ENCODE measurements at regions not wholly inside any gene's neighbourhood (a gene's known extent, or its start where the extent isn't known, plus 50 kb on each side); places are given as distances from the start of the nearest gene placed in this dataset.
"Not testable (repeated sequence)": the region's sequence is repeated elsewhere in the genome, so short reads cannot be mapped to it uniquely, and the experiment has no call there.

GRCh38 chr3:195969838-195970776 is 61.8 kb upstream of the TNK2 start:
- DNase-seq = not testable (repeated sequence)

DNA sequence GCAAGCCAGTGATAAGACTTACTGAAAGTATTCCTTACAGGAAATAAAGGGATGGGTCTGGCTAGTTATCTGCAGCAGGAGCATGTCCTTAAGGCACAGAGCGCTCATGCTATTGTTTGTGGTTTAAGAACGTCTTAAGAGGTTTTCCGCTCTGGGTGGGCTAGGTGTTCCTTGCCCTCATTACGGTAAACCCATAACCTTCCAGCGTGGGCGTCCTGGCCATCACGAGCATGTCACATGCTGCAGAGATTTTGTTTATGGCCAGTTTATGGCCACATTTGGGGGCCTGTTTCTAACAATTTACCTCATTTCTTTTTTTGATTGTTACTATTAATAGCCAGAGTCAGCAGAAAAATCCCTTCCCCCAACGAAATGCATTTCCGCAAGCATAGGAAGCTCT is 61.0 kb upstream of the TNK2 start:
- not testable (repeated sequence) for DNase-seq

GRCh38 chr3:195968104-195968503 is 59.8 kb upstream of the TNK2 start:
- DNase-seq = not testable (repeated sequence)

DNA sequence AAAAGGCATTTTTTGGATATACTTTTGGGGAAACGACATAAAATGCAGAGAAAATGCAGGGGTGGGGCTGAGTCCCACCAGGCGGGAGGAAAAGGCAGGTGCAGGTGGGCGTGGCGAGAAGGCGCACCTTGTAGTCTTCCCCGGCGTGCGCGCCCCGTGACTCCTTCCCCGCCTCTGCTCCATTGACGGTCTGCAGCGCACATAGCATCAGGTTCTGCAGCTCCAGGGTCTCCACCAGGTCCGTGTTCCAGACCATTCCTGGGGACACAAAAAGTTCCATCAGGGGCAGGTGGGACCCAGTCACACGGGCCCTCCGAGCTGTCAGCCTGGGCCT is 59.0 kb upstream of the TNK2 start:
- DNase-seq = not testable (repeated sequence)

DNA sequence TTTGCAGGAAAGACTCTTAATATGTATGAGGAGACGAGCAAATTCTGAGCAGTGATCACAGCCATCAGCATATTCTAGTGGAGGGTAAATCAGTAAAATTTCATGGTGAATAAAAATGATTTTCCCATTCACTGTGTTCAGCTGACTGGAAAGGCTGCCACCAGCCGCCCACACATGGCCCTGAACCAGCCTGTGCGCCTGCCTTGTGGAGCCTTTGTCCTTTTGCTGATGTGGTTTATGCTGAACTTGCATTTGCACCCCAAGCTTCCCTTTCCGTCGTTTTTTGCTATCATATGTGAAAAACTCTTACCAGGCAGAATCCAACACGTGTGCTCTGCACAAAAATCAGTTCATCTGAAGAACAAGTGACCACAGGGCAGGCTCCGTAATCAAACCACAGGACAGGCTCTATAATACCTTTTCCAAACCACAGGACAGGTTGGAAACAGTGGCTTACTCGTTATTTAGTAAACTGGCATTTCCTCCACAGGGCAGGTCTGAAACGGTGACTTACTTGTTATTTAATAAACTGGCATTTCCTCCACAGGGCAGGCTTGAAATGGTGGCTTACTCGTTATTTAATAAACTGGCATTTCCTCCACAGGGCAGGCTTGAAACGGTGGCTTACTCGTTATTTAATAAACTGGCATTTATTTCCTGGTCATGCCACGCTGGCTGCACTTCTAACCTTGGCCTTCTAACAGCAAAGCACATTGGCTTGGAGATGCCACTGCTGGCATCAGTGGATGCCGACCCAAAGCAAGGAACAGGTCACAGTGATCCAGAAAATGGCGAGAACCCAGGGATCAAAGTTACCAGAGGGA is 58.4 kb upstream of the TNK2 start:
- DNase-seq = not testable (repeated sequence)

DNA sequence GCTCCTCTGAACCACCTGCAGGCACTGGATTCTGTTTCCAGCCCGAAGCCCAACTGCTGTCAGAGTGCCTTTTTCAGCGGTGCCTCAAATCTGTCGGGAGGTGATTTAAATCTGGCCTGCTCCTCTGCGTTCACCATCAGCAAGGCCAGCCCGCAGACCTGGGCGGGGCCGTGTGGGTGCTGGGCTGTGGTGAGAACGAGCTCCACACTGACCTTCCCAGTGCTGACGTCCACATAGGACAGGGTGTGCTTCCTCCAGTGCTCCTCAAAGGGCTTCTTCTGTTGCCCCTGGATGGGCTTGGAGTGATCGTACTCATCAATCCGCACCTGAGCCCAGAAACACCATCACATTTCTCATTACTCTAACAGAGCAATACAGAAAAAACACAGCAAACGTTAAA is 56.9 kb upstream of the TNK2 start:
- DNase-seq = not testable (repeated sequence)

GRCh38 chr3:195964318-195965107 is 56.2 kb upstream of the TNK2 start:
- DNase-seq = not testable (repeated sequence)

- not testable (repeated sequence) for DNase-seq
Observed at GRCh38 chr3:195962222-195962621, 53.9 kb upstream of the TNK2 start.

- DNase-seq = peak; percentile 23 to 41
Observed at GRCh38 chr3:195960971-195961775, 52.8 kb upstream of the TNK2 start.

GRCh38 chr3:195960164-195960563 is 51.8 kb upstream of the TNK2 start:
- DNase-seq = not testable (repeated sequence)

GRCh38 chr3:195959367-195960157 is 51.2 kb upstream of the TNK2 start:
- DNase-seq = not testable (repeated sequence)

DNA sequence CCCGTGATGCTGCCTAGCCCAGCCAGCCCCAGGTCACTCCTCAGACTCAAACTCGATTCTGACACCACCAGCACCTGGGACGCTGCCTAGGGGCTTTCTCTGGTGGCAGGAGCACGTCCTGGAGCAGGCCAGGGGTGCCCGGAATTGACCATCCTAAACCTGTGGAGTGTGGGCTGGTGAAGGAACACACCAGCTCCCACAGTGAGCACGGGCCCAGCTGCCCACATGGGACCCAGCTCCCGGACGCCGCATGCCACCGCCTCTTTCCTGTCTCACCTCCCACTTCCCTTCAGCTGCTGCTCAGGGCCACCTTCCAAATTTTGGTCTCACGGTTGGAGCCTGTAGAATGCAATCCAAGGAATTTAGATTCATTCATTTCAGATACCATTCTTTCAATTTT is 50.4 kb upstream of the TNK2 start:
- not testable (repeated sequence) for DNase-seq

Data from activated CD4-positive, alpha-beta T cell treated with anti-CD3 and anti-CD28 coated beads for 4 hours (primary cell).